ENCODE measurements at regions not wholly inside any gene's neighbourhood (a gene's known extent, or its start where the extent isn't known, plus 50 kb on each side); places are given as distances from the start of the nearest gene placed in this dataset.

DNA sequence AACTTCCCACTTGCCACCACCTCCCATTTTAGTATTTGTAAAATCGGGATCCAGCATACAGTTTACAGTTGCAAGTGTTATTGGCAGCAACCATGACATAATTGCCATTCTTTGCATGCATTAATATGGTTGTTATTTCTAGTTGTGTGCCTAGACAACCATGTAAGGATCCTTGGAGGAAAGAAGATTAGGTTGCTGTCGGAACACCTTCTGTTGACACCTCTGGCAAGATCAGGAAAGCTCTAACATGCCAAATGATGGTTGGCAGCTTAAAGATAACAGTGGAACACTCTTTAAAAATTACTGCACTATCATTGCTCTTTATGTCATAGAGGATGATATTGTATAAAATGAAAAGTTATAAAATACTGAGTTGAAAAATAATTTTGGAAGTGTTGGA lies 313.5 kb upstream of the RARB start:
- no peak for TF ChIP-seq CTCF (optimal IDR thresholded peaks at IDR 0.05 in 1 of 3, IDR thresholded peaks at IDR 0.05 in 1 of 3, conservative IDR thresholded peaks at IDR 0.05 in 1 of 3; ENCODE audit: extremely low read depth in 1 of 3, insufficient read depth in 2 of 3, low read length in 3 of 3)
- no peak for TF ChIP-seq EZH2 (IDR thresholded peaks at IDR 0.05; ENCODE audit: low read length)
